NK-92 (cell line): ENCODE measurements at regions not wholly inside any gene's neighbourhood (a gene's known extent, or its start where the extent isn't known, plus 50 kb on each side); places are given as distances from the start of the nearest gene placed in this dataset.
"Not testable (repeated sequence)": the region's sequence is repeated elsewhere in the genome, so short reads cannot be mapped to it uniquely, and the experiment has no call there.

ENCODE experiments used
- DNase-seq: peaks from one replicate; lab custom pipeline; 2025; ENCODE audit not compliant: unreplicated experiment; lab: John Stamatoyannopoulos, UW

GRCh38 chr6:33896391-33897188 lies 92.8 kb upstream of the MLN start:
- DNase-seq, result no peak

GRCh38 chr6:33895988-33896387 lies 92.2 kb upstream of the MLN start:
- no peak for DNase-seq

DNA sequence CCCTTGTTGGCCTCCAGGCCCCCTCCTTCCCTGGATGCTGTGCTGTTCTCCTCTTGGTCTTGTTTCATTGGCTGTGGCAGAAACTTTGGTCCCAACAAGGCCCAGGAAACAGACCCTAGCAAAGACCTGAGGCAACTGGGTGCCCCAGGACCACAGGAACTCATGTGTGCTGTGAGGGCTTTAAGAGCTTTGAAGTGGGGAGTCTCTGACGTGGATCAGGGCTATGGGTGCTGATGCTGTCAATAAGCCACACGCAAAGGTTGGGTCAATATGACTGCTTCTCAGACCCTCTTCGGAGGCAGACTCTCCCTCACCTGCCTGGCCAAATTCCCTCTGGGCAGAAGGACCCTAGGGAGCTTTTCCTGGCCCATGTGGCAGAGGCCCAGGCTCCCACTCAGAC lies 91.5 kb upstream of the MLN start:
- no peak for DNase-seq

GRCh38 chr6:33894438-33894837 lies 90.6 kb upstream of the MLN start:
- DNase-seq, result no peak

DNA sequence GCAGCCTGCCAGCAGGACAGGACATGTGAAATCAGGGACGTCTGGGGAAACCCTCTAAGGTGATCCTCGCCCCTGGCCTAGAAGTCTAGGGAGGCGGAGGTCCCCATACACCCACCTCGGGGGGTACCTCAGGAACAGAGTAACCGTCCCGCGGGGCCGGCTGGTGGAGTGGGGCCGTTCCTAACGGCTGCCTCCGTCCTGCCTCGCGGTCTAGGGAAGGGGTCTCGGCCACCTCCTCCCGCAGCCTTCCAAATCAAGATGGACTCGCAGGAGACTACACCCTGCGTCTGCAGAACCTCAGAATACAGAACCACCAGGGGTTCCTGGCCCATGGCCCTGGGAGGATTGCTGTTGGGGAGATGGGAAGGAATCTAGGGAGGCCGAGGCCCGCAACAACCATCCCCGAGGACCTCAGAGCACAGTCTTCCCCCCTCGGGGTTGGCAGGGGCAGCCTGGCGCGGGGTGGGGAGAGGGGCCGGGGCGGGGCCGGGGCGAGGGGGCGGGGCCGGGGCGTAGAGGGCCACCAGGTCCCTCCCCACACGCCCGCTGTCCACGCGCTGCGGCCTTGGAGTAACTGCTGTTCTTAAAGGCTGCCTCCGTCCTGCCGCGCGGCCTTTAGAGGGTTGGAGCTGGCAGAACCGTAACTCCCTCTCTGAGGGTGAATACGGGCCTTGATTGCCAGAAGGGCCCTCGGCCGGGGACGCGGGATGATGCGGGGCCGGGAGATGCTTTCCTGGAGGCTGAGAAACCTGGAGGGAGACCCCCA lies 89.0 kb upstream of the MLN start:
- no peak for DNase-seq

- DNase-seq, result no peak
Measured at GRCh38 chr6:33888664-33889200, 84.9 kb upstream of the MLN start.

GRCh38 chr6:33888183-33888582 lies 84.4 kb upstream of the MLN start:
- no peak for DNase-seq

DNA sequence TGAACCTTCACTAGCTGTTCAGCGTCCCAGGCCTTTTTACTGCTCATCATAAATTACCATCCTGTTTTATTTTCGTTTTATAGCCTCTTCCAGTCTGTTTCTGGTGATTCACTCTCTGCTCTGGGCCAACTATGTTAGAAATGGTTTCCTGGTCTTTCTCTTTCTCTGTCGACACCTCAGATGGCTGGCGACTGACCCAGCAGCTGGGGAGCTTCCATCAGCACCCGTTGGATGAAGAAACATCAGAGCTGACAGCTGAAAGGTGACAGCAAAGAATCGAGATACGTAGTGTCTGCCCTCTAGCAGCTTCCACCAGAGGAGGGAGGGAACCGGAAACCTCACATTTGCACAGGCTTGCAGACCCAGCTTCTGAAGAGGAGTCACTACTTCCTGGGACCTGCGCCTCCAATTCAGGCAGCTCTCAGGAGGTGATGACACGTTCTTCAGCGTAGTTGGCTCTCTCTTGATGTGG lies 82.9 kb upstream of the MLN start:
- DNase-seq, result no peak

DNA sequence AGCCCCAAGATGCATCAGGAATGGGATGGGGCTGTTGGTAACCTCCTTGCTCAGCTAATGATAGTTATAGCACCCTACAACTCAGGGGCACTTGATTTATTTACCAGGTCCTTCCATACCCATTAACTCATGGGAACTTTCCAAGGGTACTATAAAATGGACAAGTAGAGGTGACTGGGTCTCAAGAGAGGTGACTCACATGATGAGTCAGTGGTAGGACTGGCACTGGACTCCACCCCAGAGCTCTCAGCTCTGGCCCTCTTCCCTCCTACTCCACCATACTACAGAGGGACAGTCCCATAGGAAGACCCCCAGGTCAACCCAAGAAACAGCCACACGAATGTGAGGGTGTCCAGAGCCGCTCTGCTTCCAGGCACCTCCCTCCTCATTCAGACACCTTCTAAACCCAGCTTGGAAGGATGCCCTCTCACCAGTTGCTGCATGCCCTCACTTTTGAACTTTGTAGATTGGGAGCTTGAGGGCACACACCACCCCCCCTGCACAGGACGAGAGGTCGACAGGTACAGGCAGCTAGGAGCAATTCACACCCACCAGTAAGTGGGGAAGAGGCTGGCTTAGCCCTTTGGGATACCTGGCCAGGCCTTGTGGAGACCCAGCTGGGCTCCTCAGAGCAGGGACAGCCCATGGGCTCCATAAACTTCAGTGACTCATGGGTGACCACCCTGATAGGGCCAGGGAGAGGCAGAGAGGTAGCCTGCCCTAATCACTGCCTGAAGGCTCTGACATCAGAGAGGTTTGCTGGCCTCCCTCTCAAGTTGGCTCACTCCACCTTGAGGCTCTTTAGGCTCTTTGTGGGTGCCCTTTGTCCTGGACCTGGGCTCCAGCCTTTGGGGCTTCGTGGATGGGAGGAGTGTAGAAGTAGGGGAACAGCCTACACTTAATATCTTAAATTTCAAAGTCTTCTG lies 81.6 kb upstream of the MLN start:
- no peak for DNase-seq

DNA sequence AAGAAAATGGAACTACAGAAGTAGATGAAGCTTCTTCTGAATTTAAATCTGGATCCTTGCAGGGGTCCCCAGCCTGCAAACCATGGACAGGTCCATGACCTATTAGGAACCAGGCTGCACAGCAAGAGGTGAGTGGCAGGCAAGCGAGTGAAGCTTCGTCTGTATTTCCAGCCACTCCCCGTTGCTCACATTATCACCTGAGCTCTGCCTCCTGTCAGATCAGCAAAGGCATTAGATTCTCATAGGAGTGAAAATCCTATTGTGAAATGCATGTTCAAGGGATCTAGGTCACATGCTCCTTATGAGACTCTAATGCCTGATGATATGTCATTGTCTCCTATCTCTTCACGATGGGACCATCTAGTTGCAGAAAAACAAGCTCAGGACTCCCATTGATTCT lies 79.8 kb upstream of the MLN start:
- DNase-seq, result not testable (repeated sequence)

- no peak for DNase-seq
Measured at GRCh38 chr6:33882154-33882553, 78.4 kb upstream of the MLN start.

DNA sequence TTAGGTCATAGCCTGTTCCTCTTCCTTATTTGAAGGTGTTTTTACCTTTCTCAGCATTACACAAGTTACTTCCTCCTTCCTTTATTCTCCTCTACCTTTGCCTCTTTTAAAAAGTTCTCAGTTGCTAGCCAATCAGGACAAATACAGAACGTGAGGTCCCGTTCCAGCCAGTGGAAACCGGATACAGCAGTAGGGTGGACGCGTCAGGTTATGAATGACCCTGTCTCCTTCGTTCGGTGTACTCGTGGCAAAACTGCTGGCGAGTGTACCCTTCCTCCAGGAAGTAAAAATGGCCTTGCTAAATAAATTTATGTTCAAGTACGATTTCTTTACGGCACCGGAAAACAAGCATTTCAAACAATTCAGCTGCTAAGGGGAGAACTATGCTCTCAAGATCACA lies 77.0 kb upstream of the MLN start:
- no peak for DNase-seq

- no peak for DNase-seq
Measured at GRCh38 chr6:33880104-33880678, 76.4 kb upstream of the MLN start.

- no peak for DNase-seq
Measured at GRCh38 chr6:33878562-33878961, 74.8 kb upstream of the MLN start.

GRCh38 chr6:33877982-33878535 lies 74.3 kb upstream of the MLN start:
- DNase-seq, result no peak

- DNase-seq, result no peak
Measured at GRCh38 chr6:33875696-33876095, 71.9 kb upstream of the MLN start.

- DNase-seq, result no peak
Measured at GRCh38 chr6:33875141-33875581, 71.4 kb upstream of the MLN start.

DNA sequence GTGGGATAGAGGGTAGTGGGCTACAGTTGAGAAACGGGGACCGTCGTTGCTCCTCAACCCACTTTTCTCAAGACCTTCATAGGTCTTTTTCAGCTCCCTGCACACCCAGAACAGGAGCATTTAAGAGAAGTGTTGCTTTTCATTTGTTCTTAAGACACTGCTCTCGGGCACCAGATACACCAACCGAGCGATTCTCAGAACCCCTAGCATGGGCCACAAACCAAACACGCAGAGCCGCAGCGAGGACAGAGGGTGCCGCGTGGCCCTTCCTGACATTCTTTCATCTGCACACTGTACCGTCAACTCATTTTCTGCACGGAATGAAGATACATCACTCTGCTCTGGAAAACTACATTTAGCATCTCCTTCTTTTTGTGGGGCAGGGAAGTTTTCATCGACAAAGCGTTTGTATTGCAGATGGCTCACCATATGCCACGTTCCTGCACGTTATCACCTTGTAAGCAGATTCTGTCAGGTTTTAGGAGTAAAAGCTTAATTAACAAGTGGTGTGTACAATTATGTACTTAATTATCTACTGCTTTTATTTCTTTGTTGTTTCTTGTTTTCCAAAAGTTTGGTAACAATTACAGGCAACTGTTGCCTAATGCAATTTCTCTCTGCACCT lies 70.4 kb upstream of the MLN start:
- no peak for DNase-seq

DNA sequence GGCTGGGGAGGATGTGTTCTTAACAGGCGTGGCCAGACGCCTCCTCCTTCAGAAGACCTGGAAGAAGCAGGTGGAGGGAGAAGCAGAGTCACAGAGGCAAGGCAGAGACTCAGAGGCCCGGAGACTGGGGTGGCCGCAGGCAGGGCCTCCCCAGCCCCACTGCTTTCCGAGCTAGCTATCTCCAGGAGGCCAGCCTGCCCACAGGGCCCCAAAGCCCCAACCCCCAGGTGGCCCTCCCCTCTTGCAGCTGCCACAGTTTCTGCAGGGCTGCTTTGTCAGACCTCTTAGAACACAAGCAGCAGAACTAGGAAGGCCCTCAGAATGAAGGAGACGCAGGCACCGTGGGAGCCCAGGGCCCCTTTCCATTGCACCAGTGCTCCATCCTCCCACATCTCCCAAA lies 69.0 kb upstream of the MLN start:
- no peak for DNase-seq
